CD4-positive, alpha-beta T cell (primary cell): ENCODE measurements at regions not wholly inside any gene's neighbourhood (a gene's known extent, or its start where the extent isn't known, plus 50 kb on each side); places are given as distances from the start of the nearest gene placed in this dataset.

ENCODE experiments used
- ATAC-seq: fragments of 200-7000 bp; cut with Tn5 transposase; one replicate; pipeline ENCODE4 v1.10.0; 2022; ENCODE audit warnings: mild to moderate bottlenecking; ENCODE audit not compliant: poor library complexity
- CTCF ChIA-PET: fragments of 350-600 bp; sonication (Branson Sonifier 250); formaldehyde crosslinking; loops from one replicate; lab custom pipeline; 2021; ENCODE audit warnings: antibody characterized with exemption, inconsistent platforms; lab: Charles Lee
- POLR2A ChIA-PET: fragments of 350-600 bp; sonication (Branson Sonifier 250); formaldehyde crosslinking; loops from one replicate; lab custom pipeline; 2021; ENCODE audit warnings: antibody characterized with exemption, inconsistent platforms; lab: Charles Lee
- DNase-seq, 14 experiments: peaks; one replicate each; pipeline ENCODE4 v3.0.0-alpha.2; 2013 to 2020; ENCODE audit warnings: mixed read lengths in 2 of 14
- H3K27ac ChIP-seq, 2 donors: one replicate each; pipeline versions ENCODE4 v1.5.1 to v1.7.0; 2013; ENCODE audit warnings: low read length in 2 of 2, low read depth in 1 of 2, mild to moderate bottlenecking in 1 of 2
- H3K27me3 ChIP-seq, 2 experiments: 1 replicate in 1 of 2; 2 replicates in 1 of 2; pipeline versions ENCODE4 v1.6.1 to v1.7.0; 2013; ENCODE audit warnings: low read length in 2 of 2, control low read depth in 1 of 2, mild to moderate bottlenecking in 1 of 2, moderate library complexity in 1 of 2; ENCODE audit not compliant: insufficient read depth in 2 of 2, control insufficient read depth in 1 of 2
- H3K36me3 ChIP-seq: one replicate; pipeline ENCODE4 v1.6.1; 2013; ENCODE audit warnings: low read length, control low read depth; ENCODE audit not compliant: insufficient read depth
- H3K4me1 ChIP-seq: one replicate; pipeline ENCODE4 v1.6.1; 2013; ENCODE audit warnings: low read length, control low read depth; ENCODE audit not compliant: insufficient read depth
- H3K4me3 ChIP-seq: one replicate; pipeline ENCODE4 v1.5.1; 2013; ENCODE audit warnings: mild to moderate bottlenecking, low read length, moderate library complexity
- H3K9me3 ChIP-seq, 2 experiments: 1 replicate in 1 of 2; 2 replicates in 1 of 2; pipeline versions ENCODE4 v1.6.1 to v1.7.0; 2013; ENCODE audit warnings: low read length in 2 of 2, mild to moderate bottlenecking in 2 of 2, control low read depth in 1 of 2, moderate library complexity in 1 of 2; ENCODE audit not compliant: control insufficient read depth in 1 of 2, insufficient read depth in 1 of 2
- H3K27ac Mint-ChIP-seq: one replicate; pipeline ENCODE4 v1.8.0; 2020; ENCODE audit warnings: mixed read lengths
- H3K27me3 Mint-ChIP-seq: one replicate; pipeline ENCODE4 v1.8.0; 2021; ENCODE audit warnings: mixed read lengths
- H3K36me3 Mint-ChIP-seq: one replicate; pipeline ENCODE4 v1.8.0; 2021; ENCODE audit warnings: low read depth, mixed read lengths
- H3K4me1 Mint-ChIP-seq: one replicate; pipeline ENCODE4 v1.8.0; 2021; ENCODE audit warnings: low read depth, mixed read lengths
- H3K4me3 Mint-ChIP-seq: one replicate; pipeline ENCODE4 v1.8.0; 2020; ENCODE audit warnings: mild to moderate bottlenecking, mixed read lengths
- H3K9me3 Mint-ChIP-seq: one replicate; pipeline ENCODE4 v1.8.0; 2020; ENCODE audit warnings: mixed read lengths
- CTCF ChIP-seq: fragments of 200-600 bp; IDR thresholded peaks from one replicate; pipeline ENCODE4 v1.8.0; 2022; ENCODE audit warnings: antibody characterized with exemption, mild to moderate bottlenecking
- intact Hi-C, 2 experiments: fragments of 100-400 bp; cut with DNase I in 1 of 2; cut with micrococcal nuclease in 1 of 2; formaldehyde crosslinking; loops; one replicate each; pipeline versions ENCODE4 v1.15.1 to v1.9.0; 2023 to 2025; cut with DNase I, micrococcal nuclease

GRCh38 chr12:123083661-123084571, 67.0 kb downstream of the PITPNM2 start:
- intact Hi-C loops: no loop called here
- no peaks in the 10 kb centered on the region for H3K9me3 ChIP-seq
- H3K27me3 ChIP-seq: no peaks in the 10 kb centered on the region
- Mint-ChIP-seq H3K27ac (peak overlapping the region; percentile 34), H3K4me3 (no peak overlapping the region), H3K9me3 (no peaks in the 10 kb centered on the region), H3K27me3 (no peaks in the 10 kb centered on the region), H3K36me3 (no peaks in the 10 kb centered on the region), H3K4me1 (peaks cover 45% of the 10 kb centered on the region)
- no peak overlapping the region for H3K4me3 ChIP-seq
- no peak overlapping the region for H3K27ac ChIP-seq
- H3K4me1 ChIP-seq: peaks cover 7% of the 10 kb centered on the region
- no peak for TF ChIP-seq CTCF
- DNase-seq: no peak
- no peaks in the 10 kb centered on the region for H3K36me3 ChIP-seq
- ATAC-seq: no peak
- POLR2A ChIA-PET: interaction anchor here (0.6 kb wide), 1 partner anchor 374 kb away, joined by 3 read pairs; the partner anchor contains the start of gene SNRNP35
- CTCF ChIA-PET: interaction anchor here (0.7 to 0.9 kb wide), 2 partner anchors 40 to 41 kb away, joined by 3 to 4 read pairs; no protein-coding TSS in a partner anchor

- CTCF ChIA-PET: interaction anchor here (0.6 kb wide), 1 partner anchor 73 kb away, joined by 3 read pairs; no protein-coding TSS in a partner anchor
- intact Hi-C loops: no loop called here
- no peaks in the 10 kb centered on the region for H3K9me3 ChIP-seq
- H3K4me3 ChIP-seq: no peak overlapping the region
- POLR2A ChIA-PET: interaction anchor here (0.9 kb wide), 1 partner anchor 41 kb away, joined by 4 read pairs; no protein-coding TSS in a partner anchor
- no peak overlapping the region for H3K27ac ChIP-seq
- peaks cover 58% of the 10 kb centered on the region for H3K4me1 Mint-ChIP-seq
- H3K36me3 Mint-ChIP-seq: no peaks in the 10 kb centered on the region
- no peaks in the 10 kb centered on the region for H3K27me3 ChIP-seq
- H3K4me1 ChIP-seq: peaks cover 29% of the 10 kb centered on the region
- ATAC-seq (no peak), DNase-seq (no peak)
- no peak overlapping the region for H3K4me3 Mint-ChIP-seq
- H3K9me3 Mint-ChIP-seq: no peaks in the 10 kb centered on the region
- TF ChIP-seq CTCF: no peak
- H3K27ac Mint-ChIP-seq: no peak overlapping the region
- no peaks in the 10 kb centered on the region for H3K36me3 ChIP-seq
- no peaks in the 10 kb centered on the region for H3K27me3 Mint-ChIP-seq
Measured at GRCh38 chr12:123080634-123081033, 70.3 kb downstream of the PITPNM2 start.

GRCh38 chr12:123078531-123079155, 72.2 kb downstream of the PITPNM2 start:
- no peak for TF ChIP-seq CTCF
- Mint-ChIP-seq H3K27me3 (no peaks in the 10 kb centered on the region), H3K4me1 (peaks cover 69% of the 10 kb centered on the region), H3K4me3 (no peak overlapping the region), H3K36me3 (no peaks in the 10 kb centered on the region), H3K27ac (peak overlapping the region; percentile 63), H3K9me3 (no peaks in the 10 kb centered on the region)
- no peak overlapping the region for H3K27ac ChIP-seq
- DNase-seq: no peak
- H3K4me1 ChIP-seq: peaks cover 44% of the 10 kb centered on the region
- no peak overlapping the region for H3K4me3 ChIP-seq
- POLR2A ChIA-PET: no interaction called here
- no peaks in the 10 kb centered on the region for H3K36me3 ChIP-seq
- no peak for ATAC-seq
- intact Hi-C loops: loop anchor here in 1 of 2 experiments (5.0 kb wide), 1 partner anchor 306 kb away; the partner anchor contains the start of gene CCDC62
- no peaks in the 10 kb centered on the region for H3K27me3 ChIP-seq
- CTCF ChIA-PET: no interaction called here
- no peaks in the 10 kb centered on the region for H3K9me3 ChIP-seq
